Right lobe of liver (tissue), 4 donors: ENCODE measurements at regions not wholly inside any gene's neighbourhood (a gene's known extent, or its start where the extent isn't known, plus 50 kb on each side); places are given as distances from the start of the nearest gene placed in this dataset.

Experiments used
- POLR2A ChIP-seq: fragments of 450-650 bp; IDR thresholded peaks from one replicate; pipeline ENCODE4 v1.6.1; 2017; ENCODE audit warnings: antibody characterized with exemption, mild to moderate bottlenecking
- TF ChIP-seq, protein P1 (sequence below), 4 donors: fragments of 200-600 bp in 3 of 4; fragments of 450-650 bp in 1 of 4; IDR thresholded peaks; one replicate each; pipeline versions ENCODE4 v1.5.1 to v1.8.0; 2016 to 2022; ENCODE audit warnings: antibody characterized with exemption in 4 of 4, mild to moderate bottlenecking in 2 of 4
- donor health status: DM: no; HTN: no; CAD: no.
- donor health status: DM: no; HTN: no; CAD: no.
- donor health status: DM: no; HTN: yes; CAD: no.

DNA sequence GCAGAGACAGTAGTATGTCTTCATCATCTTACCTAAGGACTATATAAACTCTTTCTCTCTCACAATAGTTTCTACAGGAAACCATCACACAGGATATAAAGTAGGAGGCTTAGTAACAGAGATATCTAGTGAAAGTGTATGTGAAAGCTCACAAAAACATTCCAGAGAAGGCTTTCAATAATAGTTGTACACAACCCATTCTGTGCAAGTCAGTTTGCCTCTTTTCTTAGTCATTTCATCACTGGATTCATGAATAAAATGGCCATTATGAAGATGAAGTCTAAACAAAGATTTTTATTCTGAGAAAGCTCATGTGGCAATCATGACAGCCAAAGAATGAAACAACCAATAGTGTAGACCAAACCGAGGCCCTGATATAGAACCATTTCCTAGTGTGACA, 178.8 kb downstream of the GNAT3 start:
- TF ChIP-seq, protein P1, sequence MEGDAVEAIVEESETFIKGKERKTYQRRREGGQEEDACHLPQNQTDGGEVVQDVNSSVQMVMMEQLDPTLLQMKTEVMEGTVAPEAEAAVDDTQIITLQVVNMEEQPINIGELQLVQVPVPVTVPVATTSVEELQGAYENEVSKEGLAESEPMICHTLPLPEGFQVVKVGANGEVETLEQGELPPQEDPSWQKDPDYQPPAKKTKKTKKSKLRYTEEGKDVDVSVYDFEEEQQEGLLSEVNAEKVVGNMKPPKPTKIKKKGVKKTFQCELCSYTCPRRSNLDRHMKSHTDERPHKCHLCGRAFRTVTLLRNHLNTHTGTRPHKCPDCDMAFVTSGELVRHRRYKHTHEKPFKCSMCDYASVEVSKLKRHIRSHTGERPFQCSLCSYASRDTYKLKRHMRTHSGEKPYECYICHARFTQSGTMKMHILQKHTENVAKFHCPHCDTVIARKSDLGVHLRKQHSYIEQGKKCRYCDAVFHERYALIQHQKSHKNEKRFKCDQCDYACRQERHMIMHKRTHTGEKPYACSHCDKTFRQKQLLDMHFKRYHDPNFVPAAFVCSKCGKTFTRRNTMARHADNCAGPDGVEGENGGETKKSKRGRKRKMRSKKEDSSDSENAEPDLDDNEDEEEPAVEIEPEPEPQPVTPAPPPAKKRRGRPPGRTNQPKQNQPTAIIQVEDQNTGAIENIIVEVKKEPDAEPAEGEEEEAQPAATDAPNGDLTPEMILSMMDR (IDR thresholded peaks at IDR 0.05), result no peak
- no peak for TF ChIP-seq POLR2A
